GM18868 (cell line): ENCODE measurements at regions not wholly inside any gene's neighbourhood (a gene's known extent, or its start where the extent isn't known, plus 50 kb on each side); places are given as distances from the start of the nearest gene placed in this dataset.

Experiments
- ATAC-seq: cut with Tn5 transposase; IDR thresholded peaks from one replicate; pipeline ENCODE4 v1.9.1; 2021; ENCODE audit warnings: mild to moderate bottlenecking, moderate library complexity; ENCODE audit not compliant: unreplicated experiment

DNA sequence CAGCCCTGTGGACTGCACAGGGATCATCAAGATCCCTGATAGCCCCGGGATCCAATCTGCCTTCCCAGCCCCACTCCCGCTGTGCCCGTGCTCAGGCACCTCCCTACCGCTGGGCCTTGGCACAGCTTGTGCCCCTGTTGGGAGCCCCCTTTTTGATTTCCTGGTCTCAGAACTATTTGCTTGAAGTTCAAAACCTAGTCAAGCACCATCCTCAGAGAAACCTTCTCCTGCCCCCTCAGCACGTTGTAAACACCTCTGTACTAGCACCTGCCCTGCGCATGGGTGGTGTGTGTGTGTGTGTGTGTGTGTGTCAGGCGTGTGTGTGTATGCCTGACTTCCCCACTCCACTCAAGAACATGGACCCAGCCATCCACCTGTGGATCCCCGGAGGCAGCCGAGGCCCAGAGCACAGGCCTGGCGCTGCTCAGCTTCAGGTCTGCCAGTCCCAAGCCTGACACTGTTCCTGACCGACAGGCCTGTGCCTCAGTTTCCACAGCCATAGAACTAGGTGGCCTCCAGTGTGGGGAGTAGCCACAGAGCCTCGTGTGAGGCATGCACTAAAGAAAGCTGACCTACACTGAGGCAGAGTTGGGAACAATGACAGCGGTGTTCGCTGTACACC is 65.5 kb downstream of the ADRA2C start:
- ATAC-seq: no peak

DNA sequence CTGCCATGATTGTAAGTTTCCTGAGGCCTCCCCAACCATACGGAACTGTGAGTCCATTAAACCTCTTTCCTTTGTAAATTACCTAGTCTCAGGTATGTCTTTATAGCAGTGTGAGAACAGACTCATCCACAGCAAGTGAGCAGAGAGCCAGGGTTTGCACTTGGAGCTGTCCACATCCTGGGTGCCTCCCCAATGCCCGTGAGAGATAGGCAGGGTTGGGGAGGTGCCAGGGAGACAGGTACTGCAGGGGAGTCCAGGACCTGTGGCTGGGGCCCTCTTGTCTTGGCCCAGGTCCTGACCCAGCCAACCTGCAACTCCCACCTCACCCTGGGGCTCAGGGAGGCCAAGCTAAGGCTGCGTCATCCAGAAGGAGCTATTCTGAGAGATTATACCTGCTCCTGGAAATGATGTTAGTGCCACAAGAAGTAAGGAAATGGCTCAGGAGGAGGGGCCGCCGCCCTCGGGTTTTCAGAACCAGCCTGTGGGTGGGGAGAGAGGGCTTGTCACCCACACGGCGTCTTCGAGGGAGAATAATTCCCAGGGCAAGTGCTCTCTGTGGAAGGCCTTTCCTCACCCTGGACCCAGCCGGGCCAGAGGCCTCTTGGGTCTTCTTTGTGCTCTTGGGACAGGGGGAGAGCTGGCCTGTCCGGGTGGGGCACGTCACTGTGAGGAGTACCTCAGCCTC is 66.5 kb downstream of the ADRA2C start:
- no peak for ATAC-seq

DNA sequence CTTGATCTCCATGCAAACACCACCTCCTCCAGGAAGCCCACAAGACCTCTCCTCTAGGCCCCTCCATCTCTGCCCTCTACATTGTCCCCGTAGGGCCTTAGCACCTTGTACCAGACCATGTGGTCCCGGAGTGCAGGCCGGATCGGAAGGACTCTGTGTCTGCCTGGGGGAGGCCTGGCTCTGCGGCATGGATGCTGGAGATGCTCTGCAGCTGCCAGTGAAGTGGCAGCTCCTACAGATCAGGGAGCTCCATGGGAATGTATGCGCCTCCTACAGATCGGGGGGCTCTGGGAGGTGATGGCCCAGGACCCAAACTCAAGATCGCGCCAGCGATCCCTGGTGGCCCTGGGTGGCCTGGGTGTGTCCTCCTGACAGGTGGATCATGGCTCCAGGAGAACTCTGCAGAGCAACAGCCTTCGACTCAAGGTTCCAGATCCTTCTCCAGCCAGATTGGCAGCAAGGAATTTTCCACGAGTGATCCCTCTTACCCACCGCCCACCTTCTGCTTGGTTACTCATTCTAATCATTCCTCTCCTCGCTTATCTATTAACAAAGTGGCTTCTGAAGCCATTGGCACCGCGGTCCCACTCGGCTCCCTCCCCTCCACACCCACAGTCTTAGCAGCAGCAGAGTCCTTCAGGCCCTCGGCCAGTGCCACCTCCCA is 67.3 kb downstream of the ADRA2C start:
- ATAC-seq: no peak

DNA sequence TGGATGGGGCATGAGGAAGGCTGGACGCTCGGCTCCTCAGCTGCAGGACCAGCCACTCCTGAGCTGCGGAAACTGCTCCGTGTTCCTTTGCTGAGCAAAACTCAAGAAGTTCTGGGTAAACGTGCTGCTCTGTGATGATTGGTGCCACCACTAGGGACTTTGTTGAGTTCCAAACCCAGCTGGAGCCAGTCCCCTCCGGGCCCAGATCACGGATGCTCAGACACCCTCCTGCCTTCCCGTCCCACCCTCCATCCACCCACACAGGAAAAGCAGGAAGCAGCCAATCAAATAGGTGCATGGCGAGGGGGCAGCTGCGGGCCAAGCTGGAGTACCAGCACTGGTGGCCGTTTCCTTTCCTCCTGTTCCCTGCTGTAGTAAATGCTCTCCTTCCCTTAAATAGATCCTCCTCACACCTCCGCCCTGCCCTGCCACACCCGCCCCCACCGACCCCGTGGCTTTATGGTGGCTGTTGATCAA is 68.0 kb downstream of the ADRA2C start:
- no peak for ATAC-seq

DNA sequence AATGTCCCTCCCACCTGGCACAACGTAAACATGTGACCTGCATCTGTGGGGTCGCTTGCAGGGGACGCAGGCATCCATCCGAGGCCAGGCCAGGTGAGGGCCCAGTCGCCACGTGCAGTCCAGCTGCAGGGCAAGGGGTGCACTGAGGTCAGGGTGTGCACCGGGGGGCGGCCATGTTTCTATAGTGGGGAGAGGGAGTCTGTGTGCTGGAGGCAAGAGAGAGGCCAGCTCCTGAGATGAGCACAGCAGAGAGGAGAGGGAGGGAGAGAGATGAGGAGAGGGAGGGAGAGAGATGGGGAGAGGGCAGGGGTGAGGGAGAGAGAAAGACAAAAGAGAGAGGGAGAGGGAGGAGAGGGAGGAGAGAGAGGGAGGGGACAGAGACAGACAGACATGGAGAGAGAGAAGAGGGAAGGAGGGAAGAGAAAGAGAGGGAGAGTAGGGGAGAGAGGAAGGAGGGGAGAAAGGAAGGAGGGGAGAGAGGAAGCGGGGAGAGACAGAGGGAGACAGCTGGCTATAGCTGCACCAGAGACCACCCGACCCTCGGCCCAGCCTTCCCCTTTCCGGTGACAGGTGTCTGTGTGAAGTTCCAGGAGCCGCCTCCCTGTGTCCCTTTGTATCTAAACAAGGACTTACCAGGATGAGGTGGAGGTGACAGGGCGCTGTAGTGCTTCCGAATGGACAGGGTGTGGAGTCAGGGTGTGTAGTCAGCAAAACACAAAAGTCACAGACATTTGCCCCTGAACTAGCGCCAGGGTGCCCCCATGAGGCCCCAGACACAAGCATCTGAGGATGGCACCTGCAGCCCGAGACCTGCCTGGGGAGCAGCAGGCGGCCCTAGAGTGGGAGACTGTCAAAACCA is 68.7 kb downstream of the ADRA2C start:
- ATAC-seq: no peak

DNA sequence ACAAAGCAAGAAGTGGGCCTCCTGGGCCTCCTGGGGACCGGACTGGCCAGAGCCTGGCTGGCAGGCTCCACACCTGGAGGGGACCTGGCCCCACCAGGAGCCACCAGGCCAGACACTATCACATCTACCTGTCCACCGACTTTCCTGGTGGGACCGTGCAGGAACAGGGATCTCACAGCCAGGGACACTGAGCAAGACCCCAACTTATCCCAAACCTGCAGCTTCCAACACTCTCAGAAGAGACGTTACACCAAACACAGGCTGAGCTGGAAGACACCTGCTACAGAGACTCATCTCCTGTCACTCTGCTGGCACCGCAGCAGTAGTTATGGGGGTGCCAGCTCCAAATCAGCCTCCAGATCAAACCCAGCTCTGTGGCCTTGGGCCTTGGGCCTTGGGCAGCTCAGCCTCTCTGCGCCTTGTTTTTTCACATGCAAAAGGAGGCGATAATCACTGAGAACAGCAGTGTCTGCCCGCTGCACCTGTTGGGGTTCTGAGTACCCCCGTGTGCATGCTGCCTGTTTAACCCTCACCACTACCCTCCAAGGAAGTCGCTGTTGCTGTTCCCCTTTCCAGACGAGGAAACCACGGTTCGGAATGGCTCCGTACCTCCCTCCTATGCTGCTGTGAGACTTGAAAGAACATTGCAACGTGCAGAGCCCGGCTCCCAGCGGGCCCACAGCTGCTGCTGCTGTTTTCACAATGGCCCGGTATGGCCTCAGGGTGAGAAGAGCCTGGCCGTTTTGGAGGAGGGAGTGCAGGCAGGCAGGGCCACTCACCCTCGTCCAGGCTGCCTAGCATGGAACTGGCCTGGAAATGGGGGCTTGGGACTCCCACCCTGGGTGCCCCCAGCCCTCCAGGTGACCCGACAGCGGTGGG is 69.6 kb downstream of the ADRA2C start:
- no peak for ATAC-seq

DNA sequence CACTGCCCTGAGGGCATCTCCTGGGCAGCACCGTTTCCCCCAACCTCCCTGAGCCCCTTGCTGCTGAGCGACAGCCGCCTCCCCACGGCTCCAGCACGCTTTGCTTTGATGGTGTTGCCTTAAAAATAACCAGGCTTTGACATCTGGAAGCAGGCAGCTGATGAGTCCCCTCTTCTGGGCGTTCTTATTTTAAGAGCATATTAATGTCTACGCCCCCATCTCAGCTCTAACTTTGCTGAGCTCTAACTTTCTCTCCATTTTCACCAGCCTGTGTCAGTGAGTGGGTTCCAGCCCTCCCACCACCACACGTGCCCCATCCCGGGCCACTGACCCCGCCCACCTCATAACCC is 70.2 kb downstream of the ADRA2C start:
- no peak for ATAC-seq

DNA sequence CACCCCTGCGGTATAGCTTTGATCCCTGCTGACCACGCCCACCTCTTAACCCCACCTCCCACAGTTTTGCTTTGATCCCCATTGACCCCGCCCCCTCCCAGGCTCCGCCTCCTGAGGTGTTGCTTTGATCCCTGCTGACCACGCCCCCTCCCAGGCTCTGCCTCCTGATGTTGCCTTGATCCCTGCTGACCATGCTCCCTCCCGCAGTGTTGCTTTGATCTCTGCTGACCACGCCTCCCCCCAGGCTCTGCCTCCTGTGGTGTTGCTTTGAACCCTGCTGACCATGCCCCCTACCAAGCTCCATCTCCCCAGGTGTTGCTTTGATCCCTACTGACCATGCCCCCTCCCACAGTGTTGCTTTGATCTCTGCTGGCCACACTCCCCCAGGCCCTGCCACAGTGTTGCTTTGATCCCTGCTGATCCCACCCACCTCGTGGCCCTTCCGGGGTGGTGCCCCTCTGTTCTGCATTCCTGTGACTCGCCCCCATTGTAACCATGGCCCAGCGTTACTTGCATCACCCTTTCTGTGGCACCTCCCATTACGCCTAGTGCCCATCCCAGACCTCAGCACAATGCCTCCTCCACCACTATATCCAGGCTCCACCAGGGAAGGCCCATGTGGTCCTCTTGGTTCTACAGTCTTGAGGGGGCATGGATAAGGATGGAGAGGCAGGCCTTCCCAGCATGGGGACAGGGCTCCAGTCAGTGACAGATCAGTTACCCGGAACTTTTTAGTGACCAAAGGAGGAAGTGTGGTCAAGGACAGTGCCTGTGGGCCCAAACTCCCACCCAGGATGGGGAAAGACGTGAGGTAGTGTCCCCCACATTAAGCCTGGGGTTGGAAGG is 70.8 kb downstream of the ADRA2C start:
- ATAC-seq: no peak

DNA sequence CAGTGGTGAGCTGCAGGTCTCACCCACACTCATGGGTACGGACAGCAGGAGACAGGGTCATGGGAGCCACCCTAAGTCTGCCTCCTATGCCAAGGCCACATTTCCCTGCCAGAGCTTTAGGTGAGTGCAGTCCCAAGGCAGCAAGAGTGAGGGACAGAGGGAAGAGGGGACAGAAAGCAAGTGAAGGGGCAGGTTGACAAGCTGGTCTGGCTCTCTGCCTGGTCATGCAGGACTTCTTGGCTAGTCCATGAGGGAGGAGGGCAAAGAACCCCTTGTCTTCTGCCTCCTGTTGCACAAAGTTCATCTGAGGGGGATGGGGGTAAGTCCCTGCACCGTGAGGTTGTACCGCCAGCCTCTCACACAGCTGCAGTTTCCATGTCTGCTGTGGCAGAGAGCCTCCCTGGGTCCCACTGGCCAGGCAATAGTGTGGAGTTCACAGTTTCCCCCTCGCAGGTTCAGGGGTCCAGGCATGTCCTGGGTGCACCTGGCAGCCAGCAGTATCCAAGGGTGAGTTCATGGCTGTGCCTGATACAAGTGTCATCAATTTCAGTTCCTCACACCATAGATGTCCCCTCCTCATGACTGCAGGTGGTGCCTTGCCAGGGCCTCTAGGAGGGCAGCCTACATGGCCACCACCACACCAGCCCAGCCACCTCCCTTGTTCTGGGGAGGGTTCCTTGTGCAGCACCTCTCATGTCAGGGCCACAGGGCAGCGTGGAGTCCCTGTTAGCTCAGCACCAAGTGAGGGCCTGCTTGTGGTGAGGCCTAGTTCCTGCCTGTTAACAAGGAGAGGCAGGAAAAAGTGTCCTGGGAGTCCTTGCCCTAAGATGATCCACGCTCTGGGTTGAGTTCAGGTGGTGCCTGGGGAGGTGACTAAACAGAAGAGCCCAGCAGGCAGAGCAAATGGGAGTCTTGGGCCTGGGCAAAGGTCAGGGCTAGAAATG is 72.5 kb downstream of the ADRA2C start:
- ATAC-seq: no peak

DNA sequence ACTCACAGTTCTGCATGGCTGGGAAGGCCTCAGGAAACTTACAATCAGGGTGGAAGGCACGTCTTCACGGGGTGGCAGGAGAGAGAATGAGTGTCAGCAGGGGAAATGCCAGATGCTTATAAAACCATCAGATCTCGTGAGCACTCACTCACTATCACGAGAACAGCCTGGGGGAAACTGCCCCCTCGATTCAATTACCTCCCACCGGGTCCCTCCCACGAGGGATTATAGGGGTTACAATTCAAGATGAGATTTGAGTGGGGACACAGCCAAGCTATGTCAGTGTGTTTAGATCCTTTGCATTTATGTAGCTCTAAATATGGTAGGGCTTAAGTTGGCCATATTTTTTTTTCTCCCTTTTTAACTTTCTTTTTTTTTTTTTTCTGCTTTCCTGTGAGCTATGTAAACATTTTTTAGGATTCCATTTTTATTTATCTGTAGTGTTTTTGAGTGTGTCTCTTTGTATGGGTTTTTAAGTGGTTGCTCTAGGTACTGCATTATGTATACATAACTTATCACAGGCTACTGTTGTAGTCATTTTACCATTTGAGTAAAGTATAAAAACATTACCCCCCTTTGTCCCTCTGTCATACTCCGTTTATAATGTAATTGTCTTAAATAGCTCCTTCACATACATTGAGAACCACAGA is 79.0 kb downstream of the ADRA2C start:
- ATAC-seq: no peak

DNA sequence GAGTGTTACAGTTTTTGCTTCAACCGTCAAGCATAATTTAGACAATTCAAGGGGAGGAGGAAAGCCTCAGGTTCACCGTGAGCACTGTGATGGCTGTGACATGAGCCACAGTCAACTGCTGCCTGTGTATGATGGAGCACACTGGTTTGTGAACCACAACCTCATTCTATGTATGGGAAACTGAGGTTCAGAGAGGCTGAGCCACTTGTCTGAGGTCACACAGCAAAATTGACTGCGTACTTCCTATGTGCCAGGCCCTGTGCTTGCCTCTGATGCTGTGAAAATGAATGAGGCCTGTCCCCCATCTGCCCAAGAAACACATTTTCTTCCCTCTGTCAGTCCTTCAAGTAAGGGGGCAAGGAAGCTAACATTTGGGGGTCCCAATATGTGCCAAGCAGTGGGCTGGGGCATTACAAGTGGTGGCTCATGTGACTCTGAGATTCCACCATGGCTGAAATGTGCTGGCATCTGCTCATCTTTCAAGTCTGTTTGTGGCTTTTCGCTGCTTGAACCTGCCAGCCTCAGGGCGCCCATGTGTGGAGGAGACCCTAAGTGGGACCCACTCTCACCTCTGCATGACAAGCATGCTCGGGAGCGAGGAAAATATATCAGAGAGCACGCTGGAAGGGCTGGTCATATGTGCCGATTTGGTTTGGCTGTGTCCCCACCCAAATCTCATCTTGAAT is 79.7 kb downstream of the ADRA2C start:
- no peak for ATAC-seq

DNA sequence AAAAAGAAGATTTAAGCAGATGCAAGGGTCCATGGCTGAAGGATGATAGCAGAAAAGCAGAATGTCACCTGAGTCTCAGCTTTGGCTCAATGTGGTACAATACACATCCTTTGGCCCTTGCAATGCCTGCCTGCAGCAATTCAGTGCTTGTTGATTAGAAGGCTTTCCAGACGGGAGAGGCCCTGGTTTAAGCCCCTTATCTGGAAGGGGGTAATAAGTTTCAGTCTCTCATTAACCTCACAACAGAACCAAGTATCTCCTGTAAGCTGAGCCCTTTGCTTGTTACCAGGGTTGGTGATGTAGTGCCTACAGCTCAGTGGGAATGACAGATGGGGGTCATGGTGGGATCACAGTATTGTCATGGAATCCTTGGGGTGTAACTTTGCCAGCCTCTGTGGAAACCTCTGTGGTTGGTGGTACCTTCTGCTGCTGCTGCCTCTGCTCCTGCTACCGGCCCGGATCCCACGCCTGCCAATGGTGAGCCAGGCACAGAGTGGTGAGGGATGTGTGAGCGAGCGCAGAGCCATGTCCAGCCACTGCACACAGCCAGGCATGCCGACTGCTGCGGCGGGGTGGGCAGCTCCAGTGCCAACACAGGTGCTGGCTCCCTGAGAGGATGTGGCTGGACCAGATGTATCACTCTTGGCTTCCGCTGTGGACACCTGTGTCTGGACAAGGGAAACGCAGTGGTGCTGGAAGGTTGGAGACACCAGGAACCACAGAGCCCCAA is 81.2 kb downstream of the ADRA2C start:
- no peak for ATAC-seq

DNA sequence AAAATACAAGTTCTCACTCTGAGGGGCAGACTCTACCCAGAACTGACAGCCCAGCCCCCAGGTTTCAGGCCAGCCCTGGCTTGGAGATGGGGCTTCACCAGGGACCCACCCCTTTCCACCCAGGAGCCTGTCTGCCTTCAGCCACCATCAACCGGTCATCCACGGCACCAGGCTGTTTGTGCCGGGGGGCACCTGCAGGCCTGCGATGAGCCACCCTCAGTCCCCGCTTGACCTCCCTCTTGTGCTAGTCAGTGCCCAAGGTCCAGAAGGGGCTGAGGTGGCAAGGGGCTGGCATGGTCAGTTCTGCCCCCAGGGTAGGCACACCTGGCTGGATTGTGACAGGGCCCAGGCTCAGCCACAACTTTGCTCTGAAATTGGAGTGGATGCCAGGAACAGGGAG is 82.1 kb downstream of the ADRA2C start:
- ATAC-seq: no peak

DNA sequence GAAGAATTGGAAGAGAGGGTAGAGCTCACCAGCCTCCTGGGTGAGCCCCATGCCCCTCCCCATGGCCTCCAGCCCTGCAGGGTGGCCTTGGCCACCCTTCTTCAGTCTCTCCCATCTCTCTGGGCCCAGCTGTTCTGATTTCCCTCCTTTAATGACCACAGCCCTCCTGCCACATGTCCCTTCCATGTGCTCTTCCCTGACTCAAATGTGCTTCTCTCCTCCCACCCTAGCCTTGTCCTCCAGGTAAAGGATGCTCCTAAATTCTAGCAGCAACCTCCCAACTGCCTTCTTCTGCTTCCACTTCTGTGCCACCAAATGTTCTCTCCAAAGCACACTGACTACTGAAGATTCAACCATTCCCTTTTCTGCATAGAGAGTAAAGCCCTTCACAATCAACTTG is 83.0 kb downstream of the ADRA2C start:
- no peak for ATAC-seq

DNA sequence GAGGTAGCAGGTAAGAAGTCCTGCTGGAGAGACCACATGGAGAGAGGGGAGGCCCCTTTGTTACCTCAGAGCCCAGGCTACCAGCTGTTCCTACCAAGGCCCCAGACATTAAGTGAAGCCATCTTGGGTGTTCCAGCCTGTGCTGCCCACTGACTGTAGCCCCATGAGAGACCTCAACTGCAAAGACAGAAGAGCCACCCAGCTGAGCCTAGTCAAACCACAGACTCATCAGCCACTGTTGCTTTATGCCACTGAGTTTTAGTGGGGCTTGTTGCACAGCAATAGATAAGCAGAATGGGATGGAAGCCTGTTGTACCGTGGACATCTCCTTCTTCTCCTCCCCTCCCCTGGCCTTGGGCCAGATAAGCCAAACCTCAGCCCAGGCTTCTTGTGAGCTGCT is 83.9 kb downstream of the ADRA2C start:
- no peak for ATAC-seq

DNA sequence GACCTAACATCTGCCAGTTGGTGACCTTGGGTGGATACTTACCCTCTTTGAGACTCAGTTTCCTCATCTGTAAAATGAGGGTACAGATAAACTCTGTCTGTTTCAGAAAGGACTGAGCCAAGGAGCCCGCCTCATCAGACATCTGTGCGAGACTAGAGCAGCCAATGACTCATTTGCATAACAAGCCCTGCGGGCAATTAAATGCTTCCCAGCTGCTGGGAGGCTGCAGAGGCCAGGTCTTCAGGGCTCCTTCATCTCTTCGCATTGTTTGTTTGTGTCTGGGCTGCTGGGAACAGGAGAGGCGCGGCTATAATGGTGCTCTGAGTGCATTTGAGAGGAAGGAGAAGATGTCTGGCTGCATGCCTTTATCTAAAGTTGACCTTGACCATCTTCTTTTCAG is 85.0 kb downstream of the ADRA2C start:
- ATAC-seq: no peak

DNA sequence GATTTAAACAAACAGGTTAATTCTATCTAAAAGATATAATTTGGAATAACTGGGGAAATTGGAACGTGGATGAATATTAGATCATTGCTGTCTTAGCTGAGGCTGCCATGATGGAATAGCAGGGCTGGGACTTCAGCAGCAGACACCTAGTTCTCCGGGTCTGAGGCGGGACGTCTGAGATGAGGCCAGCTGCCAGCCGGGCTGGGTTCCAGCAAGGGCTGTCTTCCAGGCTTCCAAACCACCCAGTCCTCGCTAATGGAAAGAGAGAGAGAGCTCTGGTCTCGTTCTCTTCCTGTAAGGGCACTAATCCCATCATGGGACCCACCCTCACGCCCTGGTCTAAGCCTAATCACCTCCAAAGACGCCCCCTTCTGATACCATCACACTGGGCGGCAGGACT is 85.7 kb downstream of the ADRA2C start:
- ATAC-seq: no peak
